Activated CD8-positive, alpha-beta T cell treated with anti-CD3 and anti-CD28 coated beads for 36 hours (primary cell): ENCODE measurements at regions not wholly inside any gene's neighbourhood (a gene's known extent, or its start where the extent isn't known, plus 50 kb on each side); places are given as distances from the start of the nearest gene placed in this dataset.
"Not testable (repeated sequence)": the region's sequence is repeated elsewhere in the genome, so short reads cannot be mapped to it uniquely, and the experiment has no call there.

Experiments used
- ATAC-seq: fragments of 200-7000 bp; cut with Tn5 transposase; one replicate; pipeline ENCODE4 v1.10.0; 2021; ENCODE audit warnings: mild to moderate bottlenecking, moderate library complexity
- CTCF ChIA-PET: fragments of 350-600 bp; sonication (Branson Sonifier 250); formaldehyde crosslinking; loops from one replicate; lab custom pipeline; 2021; ENCODE audit warnings: antibody characterized with exemption; lab: Charles Lee
- POLR2A ChIA-PET: fragments of 350-600 bp; sonication (Branson Sonifier 250); formaldehyde crosslinking; loops from one replicate; lab custom pipeline; 2021; ENCODE audit warnings: antibody characterized with exemption; lab: Charles Lee
- DNase-seq: peaks from one replicate; pipeline ENCODE4 v3.0.0-alpha.2; 2020
- H3K27ac Mint-ChIP-seq: one replicate; pipeline ENCODE4 v1.8.0; 2021; ENCODE audit warnings: mild to moderate bottlenecking, mixed read lengths
- H3K27me3 Mint-ChIP-seq: one replicate; pipeline ENCODE4 v1.8.0; 2021; ENCODE audit warnings: mixed read lengths
- H3K36me3 Mint-ChIP-seq: one replicate; pipeline ENCODE4 v1.8.0; 2021; ENCODE audit warnings: low read depth, mixed read lengths
- H3K4me1 Mint-ChIP-seq: one replicate; pipeline ENCODE4 v1.8.0; 2021; ENCODE audit warnings: low read depth, mixed read lengths
- H3K4me3 Mint-ChIP-seq: one replicate; pipeline ENCODE4 v1.8.0; 2021; ENCODE audit warnings: mild to moderate bottlenecking, moderate library complexity, mixed read lengths
- H3K9me3 Mint-ChIP-seq: one replicate; pipeline ENCODE4 v1.8.0; 2021; ENCODE audit warnings: mixed read lengths
- CTCF ChIP-seq: fragments of 200-600 bp; IDR thresholded peaks from one replicate; pipeline ENCODE4 v1.8.0; 2022; ENCODE audit warnings: antibody characterized with exemption, mild to moderate bottlenecking
- intact Hi-C: fragments of 100-400 bp; cut with micrococcal nuclease; formaldehyde crosslinking; loops from one replicate; pipeline ENCODE4 v1.10.0; 2022

DNA sequence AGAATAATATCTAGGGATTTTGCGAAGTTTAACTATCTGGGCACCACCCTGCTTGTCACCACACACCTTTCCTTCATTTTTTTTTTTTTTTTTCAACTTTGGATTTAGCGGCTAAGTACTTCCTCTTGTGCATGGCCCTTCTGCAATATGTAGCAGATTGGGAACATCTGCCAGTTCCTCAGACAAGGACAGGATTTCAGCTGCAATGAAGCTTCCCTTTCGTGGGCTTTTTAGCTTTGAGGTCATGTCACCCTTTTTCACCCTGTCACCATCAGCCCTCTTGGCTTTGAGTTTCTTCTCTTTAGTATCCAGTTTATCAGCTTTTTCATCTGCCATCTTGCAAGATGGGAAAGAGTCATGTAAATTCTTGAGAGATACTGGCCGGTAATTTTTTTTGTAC, 81.6 kb upstream of the ETV1 start:
- ChIA-PET CTCF (no interaction called here), POLR2A (no interaction called here)
- H3K27ac Mint-ChIP-seq = no peak overlapping the region
- intact Hi-C loops = no loop called here
- no peaks in the 10 kb centered on the region for H3K27me3 Mint-ChIP-seq
- no peaks in the 10 kb centered on the region for H3K4me1 Mint-ChIP-seq
- no peaks in the 10 kb centered on the region for H3K36me3 Mint-ChIP-seq
- ATAC-seq (no peak), DNase-seq (no peak)
- H3K9me3 Mint-ChIP-seq = peaks cover 5% of the 10 kb centered on the region
- TF ChIP-seq CTCF = no peak
- no peak overlapping the region for H3K4me3 Mint-ChIP-seq

DNA sequence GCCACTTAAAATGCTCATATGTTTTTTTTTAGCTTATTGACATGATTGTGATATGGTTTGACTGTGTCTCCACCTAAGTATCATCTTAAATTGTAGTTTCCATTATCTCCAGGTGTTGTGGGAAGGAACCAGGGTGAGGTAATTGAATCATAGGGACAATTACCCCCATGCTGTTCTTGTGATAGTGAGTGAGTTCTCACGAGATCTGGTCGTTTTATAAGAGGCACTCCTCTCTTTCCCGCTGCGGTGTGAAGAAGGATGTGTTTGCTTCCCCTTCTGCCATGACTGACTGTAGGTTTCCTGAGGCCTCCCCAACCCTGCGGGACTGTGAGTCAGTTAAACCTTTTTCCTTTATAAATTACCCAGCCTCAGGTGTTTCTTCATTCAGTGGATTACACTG, 80.5 kb upstream of the ETV1 start:
- H3K27me3 Mint-ChIP-seq = no peaks in the 10 kb centered on the region
- no peak for ATAC-seq
- no peak for DNase-seq
- H3K27ac Mint-ChIP-seq = no peak overlapping the region
- ChIA-PET CTCF (no interaction called here), POLR2A (no interaction called here)
- no peaks in the 10 kb centered on the region for H3K36me3 Mint-ChIP-seq
- intact Hi-C loops = no loop called here
- H3K4me3 Mint-ChIP-seq = no peak overlapping the region
- peaks cover 5% of the 10 kb centered on the region for H3K9me3 Mint-ChIP-seq
- no peak for TF ChIP-seq CTCF
- no peaks in the 10 kb centered on the region for H3K4me1 Mint-ChIP-seq

DNA sequence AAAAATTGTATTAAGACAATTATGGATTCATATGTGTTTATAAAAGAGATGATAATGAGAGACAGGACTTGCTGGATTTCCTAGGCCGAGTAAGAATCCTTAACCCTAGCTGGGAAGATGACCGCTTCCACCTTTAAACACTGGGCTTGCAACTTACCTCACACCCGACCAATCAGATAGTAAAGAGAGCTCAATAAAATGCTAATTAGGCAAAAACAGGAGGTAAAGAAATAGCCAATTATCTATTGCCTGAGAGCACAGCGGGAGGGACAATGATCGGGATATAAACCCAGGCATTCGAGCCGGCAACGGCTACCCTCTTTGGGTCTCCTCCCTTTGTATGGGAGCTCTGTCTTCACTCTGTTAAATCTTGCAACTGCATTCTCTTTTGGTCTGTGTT, 77.3 kb upstream of the ETV1 start:
- POLR2A ChIA-PET, H3K9me3 Mint-ChIP-seq: not testable (repeated sequence)

DNA sequence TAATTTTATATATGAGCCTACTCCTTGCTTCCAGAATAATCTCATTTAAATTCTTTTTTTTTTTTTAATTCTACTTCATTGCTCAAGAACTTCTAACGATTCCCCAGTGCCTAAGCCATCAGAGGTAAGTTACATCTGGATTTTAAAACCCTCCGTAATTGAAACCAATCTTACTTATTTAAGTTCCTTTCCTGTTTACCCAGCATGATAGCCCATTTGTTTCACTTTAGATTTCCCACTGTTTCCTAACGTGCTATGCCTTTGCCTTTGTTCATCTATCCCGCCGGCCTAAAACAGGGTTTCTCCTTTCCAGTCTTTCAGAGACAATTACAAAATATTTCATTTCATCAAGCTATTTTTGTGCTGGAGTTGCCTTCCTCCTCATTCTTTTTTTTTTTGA, 75.8 kb upstream of the ETV1 start:
- no peak for DNase-seq
- no peak overlapping the region for H3K4me3 Mint-ChIP-seq
- ChIA-PET CTCF (no interaction called here), POLR2A (interaction anchor here (0.7 kb wide), 1 partner anchor 955 kb away, joined by 3 read pairs; no protein-coding TSS in a partner anchor)
- no peak for ATAC-seq
- H3K4me1 Mint-ChIP-seq = no peaks in the 10 kb centered on the region
- H3K36me3 Mint-ChIP-seq = no peaks in the 10 kb centered on the region
- no peaks in the 10 kb centered on the region for H3K27me3 Mint-ChIP-seq
- intact Hi-C loops = no loop called here
- no peak overlapping the region for H3K27ac Mint-ChIP-seq
- no peak for TF ChIP-seq CTCF
- peaks cover 3% of the 10 kb centered on the region for H3K9me3 Mint-ChIP-seq

More for the DNA sequence above, 77.3 kb upstream of the ETV1 start:
- H3K4me1 Mint-ChIP-seq, H3K27ac Mint-ChIP-seq, H3K36me3 Mint-ChIP-seq, ATAC-seq, intact Hi-C loops, H3K4me3 Mint-ChIP-seq, CTCF ChIA-PET, DNase-seq, H3K27me3 Mint-ChIP-seq: not testable (repeated sequence)

- POLR2A ChIA-PET = no interaction called here
- CTCF ChIA-PET = no interaction called here
- DNase-seq = no peak
- intact Hi-C loops = no loop called here
- Mint-ChIP-seq H3K4me3 (no peak overlapping the region), H3K36me3 (no peaks in the 10 kb centered on the region), H3K4me1 (no peaks in the 10 kb centered on the region), H3K27ac (no peak overlapping the region), H3K27me3 (no peaks in the 10 kb centered on the region), H3K9me3 (peaks cover 2% of the 10 kb centered on the region)
- ATAC-seq = no peak
- no peak for TF ChIP-seq CTCF
Measured at GRCh38 chr7:14055813-14056212, 66.3 kb upstream of the ETV1 start.

DNA sequence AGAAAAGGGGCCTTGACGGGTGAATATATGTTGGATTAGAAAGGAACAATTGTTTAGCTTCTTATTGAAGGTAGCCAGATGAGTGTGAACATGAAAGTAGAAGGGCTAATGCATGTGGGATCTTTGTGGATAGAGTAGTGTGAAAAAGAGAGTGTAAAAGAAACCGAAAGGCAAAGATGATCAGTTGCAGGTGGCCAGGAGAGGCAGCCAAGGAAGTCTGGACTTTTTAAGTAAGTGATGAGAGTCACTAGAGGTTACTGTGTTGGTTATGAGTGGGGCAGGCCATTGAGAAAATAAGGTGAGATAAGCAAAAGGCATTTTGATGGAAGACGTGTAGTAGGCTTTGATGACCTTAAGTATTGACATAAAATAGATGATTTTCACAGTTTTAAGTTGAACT, 64.7 kb upstream of the ETV1 start:
- POLR2A ChIA-PET = no interaction called here
- H3K27me3 Mint-ChIP-seq = no peaks in the 10 kb centered on the region
- H3K4me3 Mint-ChIP-seq = no peak overlapping the region
- no peaks in the 10 kb centered on the region for H3K4me1 Mint-ChIP-seq
- intact Hi-C loops = no loop called here
- no peak for DNase-seq
- ATAC-seq = no peak
- H3K9me3 Mint-ChIP-seq = peaks cover 2% of the 10 kb centered on the region
- H3K36me3 Mint-ChIP-seq = no peaks in the 10 kb centered on the region
- CTCF ChIA-PET = no interaction called here
- no peak for TF ChIP-seq CTCF
- H3K27ac Mint-ChIP-seq = no peak overlapping the region
